ENCODE measurements at regions not wholly inside any gene's neighbourhood (a gene's known extent, or its start where the extent isn't known, plus 50 kb on each side); places are given as distances from the start of the nearest gene placed in this dataset.

DNA sequence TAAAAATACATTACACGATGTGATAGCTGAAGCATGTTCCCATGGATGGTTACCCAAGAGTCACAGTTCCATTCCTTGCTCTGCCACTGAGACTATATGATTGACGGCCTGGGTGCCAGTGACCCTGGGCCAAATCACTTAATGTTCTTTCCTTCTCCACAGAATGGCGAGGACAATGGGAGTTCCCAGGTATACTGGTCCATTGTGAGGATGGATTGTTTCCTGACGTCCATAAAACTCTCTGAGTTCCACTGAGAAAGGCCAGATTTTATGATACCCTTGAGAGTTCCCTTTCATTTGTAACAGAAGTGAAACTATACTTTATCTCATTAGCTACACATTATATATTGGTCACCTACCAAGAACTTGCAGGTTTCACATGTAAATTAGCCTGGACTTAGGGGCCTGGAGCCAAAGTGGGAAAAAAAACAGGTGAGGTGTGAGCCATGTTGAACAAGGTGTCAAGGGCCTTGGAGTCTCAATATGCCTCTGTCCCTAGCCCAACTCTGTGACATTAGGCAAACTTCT, 502.2 kb upstream of the DAB1 start:
- Mint-ChIP-seq H3K27me3 (no peaks in the 10 kb centered on the region), H3K9me3 (no peaks in the 10 kb centered on the region), H3K4me1 (no peaks in the 10 kb centered on the region), H3K36me3 (no peaks in the 10 kb centered on the region), H3K27ac (no peak overlapping the region), H3K4me3 (no peak overlapping the region)
- CTCF ChIA-PET = no interaction called here
- no peak for DNase-seq

DNA sequence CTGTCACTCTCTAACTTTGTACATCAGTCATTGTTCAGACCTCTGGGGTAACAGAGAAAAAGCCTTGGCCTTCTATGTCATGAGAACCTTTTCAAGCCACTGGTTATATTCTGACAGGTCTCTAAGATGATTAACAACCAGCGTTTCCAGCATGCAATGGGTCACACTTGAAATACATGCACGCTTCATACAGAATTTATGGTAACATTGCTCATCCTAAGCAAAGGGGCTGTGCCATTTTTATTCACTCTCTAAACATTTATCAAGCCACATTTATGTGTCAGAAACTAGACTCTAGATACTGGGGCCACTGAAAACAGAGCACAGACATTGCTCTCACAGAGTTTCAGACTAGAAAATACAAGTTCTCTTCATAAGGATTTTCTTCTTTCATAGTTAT, 501.4 kb upstream of the DAB1 start:
- no peaks in the 10 kb centered on the region for H3K27me3 Mint-ChIP-seq
- no peak overlapping the region for H3K4me3 Mint-ChIP-seq
- H3K9me3 Mint-ChIP-seq = no peaks in the 10 kb centered on the region
- no peaks in the 10 kb centered on the region for H3K4me1 Mint-ChIP-seq
- CTCF ChIA-PET = no interaction called here
- no peak for DNase-seq
- H3K36me3 Mint-ChIP-seq = no peaks in the 10 kb centered on the region
- no peak overlapping the region for H3K27ac Mint-ChIP-seq

DNA sequence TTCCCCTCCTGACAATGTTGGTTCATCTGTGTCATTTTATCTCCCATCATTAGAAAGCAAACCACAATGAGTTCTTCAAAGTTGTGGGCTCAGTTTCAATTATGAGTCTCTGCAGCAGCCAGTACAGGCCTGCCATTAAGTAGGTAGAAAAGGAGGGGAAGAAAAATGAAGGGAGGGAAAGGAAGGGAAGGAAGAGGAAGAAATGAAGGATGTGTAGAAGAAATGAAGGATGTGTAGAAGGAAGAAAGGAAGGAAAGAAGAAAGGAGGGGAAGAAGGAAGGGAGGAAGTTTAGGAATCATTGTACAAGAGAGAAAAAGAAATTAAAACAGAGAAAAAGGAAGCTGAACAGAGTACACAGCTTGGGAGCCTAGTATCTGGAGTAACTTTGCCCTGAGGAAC, 498.3 kb upstream of the DAB1 start:
- no peaks in the 10 kb centered on the region for H3K9me3 Mint-ChIP-seq
- no peak overlapping the region for H3K4me3 Mint-ChIP-seq
- no peak for DNase-seq
- H3K4me1 Mint-ChIP-seq = no peaks in the 10 kb centered on the region
- H3K36me3 Mint-ChIP-seq = no peaks in the 10 kb centered on the region
- CTCF ChIA-PET = no interaction called here
- H3K27me3 Mint-ChIP-seq = no peaks in the 10 kb centered on the region
- no peak overlapping the region for H3K27ac Mint-ChIP-seq

DNA sequence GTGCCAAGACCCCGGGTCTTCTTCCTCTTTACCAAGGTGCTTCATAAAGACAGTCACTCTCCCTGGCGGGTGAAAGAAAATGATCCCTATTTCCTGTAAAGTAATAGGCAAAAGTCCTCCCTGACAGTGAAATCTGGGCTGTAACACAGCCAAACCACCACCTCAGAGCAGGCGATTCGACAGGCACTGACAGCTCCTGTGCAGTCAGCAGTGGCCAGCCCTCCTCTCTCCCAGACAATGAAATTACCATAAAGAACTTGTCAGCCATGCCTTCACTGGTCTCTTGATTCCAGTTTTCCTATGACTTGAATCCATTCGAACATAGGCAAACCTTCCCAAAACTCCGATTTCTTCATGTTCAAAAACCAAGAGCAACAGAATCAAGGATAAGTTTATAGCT, 492.2 kb upstream of the DAB1 start:
- CTCF ChIA-PET = no interaction called here
- peaks cover 3% of the 10 kb centered on the region for H3K27me3 Mint-ChIP-seq
- H3K4me3 Mint-ChIP-seq = no peak overlapping the region
- H3K9me3 Mint-ChIP-seq = no peaks in the 10 kb centered on the region
- no peak for DNase-seq
- no peaks in the 10 kb centered on the region for H3K36me3 Mint-ChIP-seq
- no peak overlapping the region for H3K27ac Mint-ChIP-seq
- no peaks in the 10 kb centered on the region for H3K4me1 Mint-ChIP-seq

DNA sequence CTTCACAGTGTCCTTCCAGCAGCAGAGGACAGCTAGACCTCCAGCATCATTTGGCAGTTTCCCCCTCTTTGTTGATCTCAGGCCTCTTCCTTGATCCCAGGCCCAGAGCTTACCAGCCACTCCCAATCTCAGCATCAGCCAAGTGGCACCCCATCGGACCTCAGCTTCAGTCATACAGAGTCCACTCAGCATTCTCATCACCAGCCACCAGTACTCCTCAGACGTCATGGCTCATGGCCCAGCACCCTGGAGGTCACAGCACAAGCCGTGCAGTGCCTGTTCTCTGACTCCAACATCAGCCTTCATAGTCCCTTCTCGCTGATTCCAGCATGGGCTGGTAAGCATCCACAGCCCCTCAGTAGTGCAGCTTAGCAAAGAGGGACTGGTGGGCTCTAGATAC, 487.6 kb upstream of the DAB1 start:
- Mint-ChIP-seq H3K36me3 (no peaks in the 10 kb centered on the region), H3K9me3 (no peaks in the 10 kb centered on the region), H3K27ac (no peak overlapping the region), H3K27me3 (peaks cover 7% of the 10 kb centered on the region), H3K4me1 (no peaks in the 10 kb centered on the region), H3K4me3 (no peak overlapping the region)
- DNase-seq = no peak
- CTCF ChIA-PET = no interaction called here

DNA sequence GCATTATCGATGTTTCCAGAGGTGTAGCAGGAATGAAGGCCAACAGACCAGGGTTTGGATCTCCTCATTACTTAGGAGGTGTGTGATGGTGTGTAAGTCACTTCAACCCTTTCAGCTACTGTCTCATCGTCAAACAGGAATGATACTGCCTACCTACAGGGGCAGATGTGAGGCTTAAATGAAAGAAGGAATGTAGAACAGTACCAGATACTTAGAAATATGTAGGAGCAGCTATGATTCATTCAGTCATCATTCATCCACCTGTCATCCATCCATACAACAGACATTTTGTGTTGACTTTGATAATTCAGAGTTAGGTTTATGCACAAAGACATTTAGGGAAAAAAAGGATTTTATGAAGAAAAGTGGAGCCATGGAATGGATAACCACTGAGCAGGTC, 486.9 kb upstream of the DAB1 start:
- no peak for DNase-seq
- H3K27me3 Mint-ChIP-seq = peaks cover 7% of the 10 kb centered on the region
- no peaks in the 10 kb centered on the region for H3K4me1 Mint-ChIP-seq
- H3K9me3 Mint-ChIP-seq = no peaks in the 10 kb centered on the region
- H3K4me3 Mint-ChIP-seq = no peak overlapping the region
- no peak overlapping the region for H3K27ac Mint-ChIP-seq
- CTCF ChIA-PET = no interaction called here
- no peaks in the 10 kb centered on the region for H3K36me3 Mint-ChIP-seq

DNA sequence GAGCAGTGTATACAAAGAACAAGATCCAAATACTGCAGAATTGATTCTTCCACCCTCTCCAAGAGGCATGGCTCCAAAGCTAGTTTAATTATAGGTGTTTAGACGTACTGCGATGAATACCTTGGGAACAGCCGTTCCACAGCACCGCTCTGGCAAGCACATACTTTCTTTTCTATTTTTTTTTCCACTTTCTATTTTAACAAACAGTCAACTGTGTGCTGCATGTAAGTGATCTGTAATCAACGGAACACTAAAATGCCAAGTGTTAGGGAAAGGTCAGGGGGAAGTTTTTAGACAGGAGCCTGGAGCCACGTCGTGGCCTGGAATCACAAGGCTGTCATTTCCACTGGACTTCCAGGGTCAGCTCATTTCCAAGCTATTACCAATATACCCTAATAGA, 486.4 kb upstream of the DAB1 start:
- H3K4me1 Mint-ChIP-seq = no peaks in the 10 kb centered on the region
- H3K4me3 Mint-ChIP-seq = no peak overlapping the region
- no peaks in the 10 kb centered on the region for H3K9me3 Mint-ChIP-seq
- no peaks in the 10 kb centered on the region for H3K36me3 Mint-ChIP-seq
- CTCF ChIA-PET = no interaction called here
- DNase-seq = no peak
- H3K27me3 Mint-ChIP-seq = peaks cover 7% of the 10 kb centered on the region
- no peak overlapping the region for H3K27ac Mint-ChIP-seq

DNA sequence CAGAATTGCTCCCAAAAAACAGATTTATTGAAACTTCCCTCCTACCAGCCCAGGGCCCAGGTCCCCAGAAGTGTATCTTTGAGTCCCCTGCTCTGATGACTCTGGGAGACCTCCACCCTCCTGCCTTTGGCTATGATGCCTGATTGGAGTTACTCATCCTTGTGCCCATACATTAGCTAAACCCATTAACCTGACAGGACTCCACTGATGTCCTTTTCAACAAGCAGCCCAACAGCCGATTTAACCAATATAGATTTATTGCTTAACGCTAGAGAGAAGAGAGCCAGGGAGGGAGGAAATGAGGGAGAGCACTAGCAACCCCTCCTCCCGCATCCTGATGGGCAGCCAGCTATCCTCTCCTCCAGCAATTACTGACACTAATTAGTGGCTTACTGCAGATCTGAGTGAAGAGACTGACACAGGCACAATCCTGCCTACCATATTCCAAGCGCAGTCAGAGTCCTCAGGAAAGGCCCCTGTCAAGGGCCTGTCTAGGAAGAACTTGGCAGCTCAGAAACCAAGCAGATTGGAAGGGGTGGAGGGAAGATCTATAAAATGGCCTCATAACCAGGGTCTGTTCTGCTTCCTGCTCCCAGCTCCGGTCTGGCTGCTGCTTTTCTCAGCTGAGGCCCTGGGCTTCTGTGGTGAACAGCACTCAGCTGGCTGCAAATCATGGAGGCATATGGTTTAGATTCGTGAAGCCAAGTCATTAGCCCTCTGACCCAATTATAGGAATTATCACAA, 484.5 kb upstream of the DAB1 start:
- Mint-ChIP-seq H3K27me3 (peaks cover 7% of the 10 kb centered on the region), H3K4me3 (no peak overlapping the region), H3K27ac (no peak overlapping the region), H3K36me3 (no peaks in the 10 kb centered on the region), H3K9me3 (no peaks in the 10 kb centered on the region), H3K4me1 (no peaks in the 10 kb centered on the region)
- no peak for DNase-seq
- CTCF ChIA-PET = no interaction called here

DNA sequence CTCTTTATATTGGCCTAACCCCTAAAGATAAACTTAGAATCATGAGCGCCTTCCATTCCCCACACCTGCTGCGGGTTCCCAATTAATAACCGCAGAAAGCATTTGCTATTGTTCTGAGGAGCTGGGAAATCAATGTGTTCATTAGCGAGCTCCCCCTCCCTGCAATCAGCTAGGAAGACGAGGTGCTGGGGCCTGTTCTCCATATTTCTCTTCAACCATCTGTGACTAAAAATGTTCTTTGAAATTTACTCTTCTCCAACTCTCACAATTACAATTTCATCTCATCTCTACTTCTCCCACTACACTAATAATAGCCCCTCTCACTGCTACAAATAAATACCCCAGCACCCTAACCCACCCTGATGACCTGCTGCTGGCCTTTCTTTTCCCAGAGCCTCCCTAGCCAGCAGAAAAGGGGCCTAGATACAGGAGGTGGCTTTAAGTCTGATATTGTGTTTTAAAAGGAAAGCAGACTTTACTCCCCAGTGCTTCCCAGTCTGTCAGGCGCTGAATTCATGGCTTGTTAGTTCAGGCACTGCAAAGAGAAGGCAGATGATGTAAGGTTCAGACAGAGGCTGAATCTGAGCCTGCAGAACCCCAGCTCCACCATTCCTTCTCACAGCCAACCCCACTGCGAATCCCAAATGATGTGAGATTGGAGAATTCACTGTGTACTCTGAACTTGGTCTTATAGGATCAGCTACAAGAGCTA, 477.5 kb upstream of the DAB1 start:
- no peak overlapping the region for H3K27ac Mint-ChIP-seq
- H3K9me3 Mint-ChIP-seq = no peaks in the 10 kb centered on the region
- no peak for DNase-seq
- no peak overlapping the region for H3K4me3 Mint-ChIP-seq
- H3K27me3 Mint-ChIP-seq = peaks cover 4% of the 10 kb centered on the region
- CTCF ChIA-PET = no interaction called here
- no peaks in the 10 kb centered on the region for H3K36me3 Mint-ChIP-seq
- no peaks in the 10 kb centered on the region for H3K4me1 Mint-ChIP-seq

DNA sequence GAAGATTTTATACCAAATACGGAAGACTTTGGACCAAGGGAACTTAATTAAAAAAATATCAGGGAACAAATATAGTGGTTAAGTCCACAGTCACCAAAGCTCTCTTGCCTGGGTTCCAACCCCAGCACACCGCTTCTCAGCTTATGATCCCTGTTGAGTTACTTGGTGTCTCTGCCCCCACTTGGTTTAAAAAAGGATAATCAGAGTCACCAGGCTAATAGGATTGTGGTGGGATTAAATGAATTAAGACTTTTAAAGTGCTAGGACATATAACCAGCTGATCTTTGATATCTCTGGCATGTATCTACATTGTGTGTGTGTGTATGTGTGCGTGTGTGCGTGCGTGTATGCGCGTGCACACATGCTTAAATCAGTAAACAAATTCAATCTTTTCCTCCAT, 474.7 kb upstream of the DAB1 start:
- CTCF ChIA-PET = no interaction called here
- no peak for DNase-seq
- Mint-ChIP-seq H3K4me3 (no peak overlapping the region), H3K36me3 (no peaks in the 10 kb centered on the region), H3K27me3 (peaks cover 4% of the 10 kb centered on the region), H3K9me3 (no peaks in the 10 kb centered on the region), H3K27ac (no peak overlapping the region), H3K4me1 (no peaks in the 10 kb centered on the region)

DNA sequence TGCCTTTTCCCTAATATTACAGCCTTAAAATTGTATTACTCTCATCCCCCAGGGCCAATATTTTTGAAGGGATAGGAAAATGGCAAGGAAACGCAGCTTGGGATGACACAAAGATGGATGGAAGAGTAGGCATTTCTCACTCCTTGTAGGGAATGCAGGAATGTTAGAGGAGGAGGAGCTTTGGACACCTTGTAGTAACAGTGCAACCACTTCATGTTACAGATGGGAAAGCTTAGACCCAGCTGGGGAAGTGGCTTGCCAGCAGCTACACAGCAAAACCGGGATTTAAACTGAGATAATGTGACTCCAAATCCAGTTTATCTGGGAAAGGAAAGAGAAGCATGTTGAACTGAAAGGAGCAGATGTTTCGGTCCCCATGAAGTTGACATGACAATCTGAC, 473.7 kb upstream of the DAB1 start:
- no peak for DNase-seq
- Mint-ChIP-seq H3K4me3 (no peak overlapping the region), H3K9me3 (no peaks in the 10 kb centered on the region), H3K4me1 (no peaks in the 10 kb centered on the region), H3K27me3 (peaks cover 4% of the 10 kb centered on the region), H3K36me3 (no peaks in the 10 kb centered on the region), H3K27ac (no peak overlapping the region)
- CTCF ChIA-PET = no interaction called here

DNA sequence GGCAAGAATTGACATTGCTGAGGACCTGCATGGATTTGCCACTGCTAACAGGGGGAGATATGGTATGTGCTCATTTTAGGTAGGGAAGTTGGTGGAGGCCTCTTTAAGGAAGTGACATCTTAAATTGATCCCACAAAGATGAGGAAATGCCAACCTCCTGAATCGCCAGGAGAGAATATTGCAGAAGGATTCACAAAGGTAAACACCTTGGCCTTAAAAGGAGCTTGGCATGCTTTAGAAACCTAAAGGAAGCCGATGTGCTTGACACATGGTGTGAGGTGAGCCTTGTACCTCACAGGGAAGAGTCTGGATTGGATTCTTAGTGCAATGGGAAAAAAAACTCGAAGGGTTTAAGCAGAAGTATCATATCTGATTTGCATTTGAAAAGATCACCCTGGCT, 470.5 kb upstream of the DAB1 start:
- H3K4me3 Mint-ChIP-seq = no peak overlapping the region
- H3K4me1 Mint-ChIP-seq = no peaks in the 10 kb centered on the region
- CTCF ChIA-PET = no interaction called here
- no peaks in the 10 kb centered on the region for H3K9me3 Mint-ChIP-seq
- H3K27me3 Mint-ChIP-seq = peaks cover 8% of the 10 kb centered on the region
- no peak for DNase-seq
- no peak overlapping the region for H3K27ac Mint-ChIP-seq
- no peaks in the 10 kb centered on the region for H3K36me3 Mint-ChIP-seq

DNA sequence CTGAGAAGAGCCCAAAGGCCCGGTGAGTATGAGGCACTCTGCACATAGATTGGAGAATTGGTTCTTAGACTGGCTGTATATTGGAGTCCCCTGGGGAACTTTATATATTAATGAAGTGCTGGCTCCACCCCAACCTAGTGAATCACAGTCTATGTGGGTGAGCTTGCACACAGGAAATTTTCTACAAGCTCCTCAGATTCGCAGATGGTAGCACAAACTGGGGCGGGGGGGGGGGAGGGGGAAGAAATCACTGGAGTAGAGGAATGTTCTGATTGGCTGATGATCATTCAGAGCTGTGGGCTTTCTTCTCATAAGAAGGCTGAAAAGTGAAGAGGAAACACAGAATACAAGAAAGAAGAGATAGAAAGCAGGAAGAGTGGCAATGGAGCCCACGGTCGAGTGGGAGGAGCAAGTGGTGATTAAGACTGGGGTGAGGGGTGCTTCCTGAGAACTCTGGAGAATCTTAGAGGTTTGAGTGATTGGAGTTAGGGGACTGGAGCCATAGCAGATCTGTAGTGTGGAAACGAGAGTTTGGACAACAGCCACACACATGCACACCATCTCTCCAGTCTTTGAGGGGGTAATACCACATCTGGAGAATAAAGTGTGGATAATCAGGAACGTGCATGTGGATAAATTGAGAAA, 465.9 kb upstream of the DAB1 start:
- CTCF ChIA-PET = no interaction called here
- Mint-ChIP-seq H3K27me3 (peaks cover 4% of the 10 kb centered on the region), H3K4me3 (no peak overlapping the region), H3K36me3 (no peaks in the 10 kb centered on the region), H3K4me1 (no peaks in the 10 kb centered on the region), H3K9me3 (no peaks in the 10 kb centered on the region), H3K27ac (no peak overlapping the region)
- DNase-seq = no peak

DNA sequence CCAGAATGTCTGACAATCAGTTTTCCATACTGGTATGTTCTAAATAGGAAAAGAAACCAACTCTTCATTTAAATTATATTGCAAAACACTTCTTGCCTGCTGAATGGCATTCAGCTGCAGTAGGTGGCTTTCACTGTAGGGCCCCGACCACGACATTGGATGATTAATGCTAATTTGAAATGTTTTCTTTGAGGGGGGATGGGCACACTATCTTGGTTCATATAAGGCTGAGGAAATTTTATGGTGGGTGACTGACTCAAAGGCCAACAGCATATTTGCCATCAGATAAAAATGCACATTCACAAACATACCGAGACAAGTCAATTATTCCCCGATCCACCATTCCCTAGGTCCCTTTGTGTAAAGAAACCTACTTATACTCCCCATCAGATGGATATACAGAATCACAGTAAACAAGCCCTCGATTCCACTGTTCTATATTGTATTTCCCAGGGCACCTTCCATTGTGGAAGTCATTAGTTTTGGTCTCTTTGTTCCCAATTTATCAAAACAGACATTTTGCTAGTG, 464.2 kb upstream of the DAB1 start:
- CTCF ChIA-PET = no interaction called here

DNA sequence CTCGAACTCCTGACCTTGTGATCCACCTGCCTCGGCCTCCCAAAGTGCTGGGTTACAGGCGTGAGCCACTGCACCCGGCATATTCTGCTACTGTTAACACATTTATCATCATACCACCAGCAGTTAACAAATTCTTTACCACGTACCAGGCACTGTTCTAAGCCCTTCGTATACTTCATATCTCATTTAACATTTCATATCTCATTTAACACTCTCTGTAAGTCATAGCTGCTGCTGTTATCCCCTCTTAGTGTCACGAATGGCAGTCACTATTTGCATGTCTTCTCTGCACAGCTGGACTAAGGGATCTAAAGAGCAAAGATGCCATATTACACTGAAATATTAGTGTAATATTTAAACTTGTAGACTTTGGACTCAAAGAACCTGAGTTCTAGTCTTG, 462.5 kb upstream of the DAB1 start:
- no peak overlapping the region for H3K27ac Mint-ChIP-seq
- CTCF ChIA-PET = no interaction called here
- peaks cover 4% of the 10 kb centered on the region for H3K27me3 Mint-ChIP-seq
- no peak for DNase-seq
- no peaks in the 10 kb centered on the region for H3K4me1 Mint-ChIP-seq
- H3K36me3 Mint-ChIP-seq = no peaks in the 10 kb centered on the region
- no peaks in the 10 kb centered on the region for H3K9me3 Mint-ChIP-seq
- no peak overlapping the region for H3K4me3 Mint-ChIP-seq

More for the DNA sequence above, 464.2 kb upstream of the DAB1 start:
- Mint-ChIP-seq H3K36me3 (no peaks in the 10 kb centered on the region), H3K9me3 (no peaks in the 10 kb centered on the region), H3K4me1 (no peaks in the 10 kb centered on the region), H3K27ac (no peak overlapping the region), H3K4me3 (no peak overlapping the region), H3K27me3 (peaks cover 4% of the 10 kb centered on the region)
- DNase-seq = no peak
